ENCODE measurements at regions not wholly inside any gene's neighbourhood (a gene's known extent, or its start where the extent isn't known, plus 50 kb on each side); places are given as distances from the start of the nearest gene placed in this dataset.

DNA sequence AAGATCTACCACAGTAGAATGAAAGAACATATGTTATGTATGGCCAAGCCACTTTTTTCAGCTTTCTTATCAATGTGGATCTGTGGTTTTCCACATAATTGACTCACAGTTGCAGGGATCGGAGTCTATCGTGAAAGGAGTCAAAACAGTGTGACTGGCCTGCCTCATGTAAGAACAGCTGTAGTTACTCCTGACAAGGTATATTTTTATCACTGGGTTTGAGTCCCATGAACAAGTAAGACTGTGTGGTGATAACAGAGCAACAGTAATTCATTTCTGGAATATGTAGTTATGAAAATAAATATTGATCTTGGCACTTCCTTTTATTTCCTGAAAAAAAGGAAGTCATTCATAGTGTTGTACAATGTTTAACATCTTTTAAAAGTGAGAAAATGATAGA is 416.6 kb downstream of the KLF12 start:
- no peak overlapping the region for H3K4me3 ChIP-seq (ENCODE audit: control insufficient read depth, low read depth, low read length)
- no peak for TF ChIP-seq CTCF (IDR thresholded peaks at IDR 0.05; ENCODE audit: control insufficient read depth, insufficient read depth, low read depth, low read length, missing control alignments)
- DNase-seq (ENCODE audit: low read depth), result no peak

- H3K4me3 ChIP-seq (ENCODE audit: control insufficient read depth, low read depth, low read length), result no peak overlapping the region
- TF ChIP-seq CTCF (IDR thresholded peaks at IDR 0.05; ENCODE audit: control insufficient read depth, insufficient read depth, low read depth, low read length, missing control alignments), result no peak
- DNase-seq (ENCODE audit: low read depth), result no peak
Measured at GRCh38 chr13:73715911-73716510, 418.2 kb downstream of the KLF12 start.

DNA sequence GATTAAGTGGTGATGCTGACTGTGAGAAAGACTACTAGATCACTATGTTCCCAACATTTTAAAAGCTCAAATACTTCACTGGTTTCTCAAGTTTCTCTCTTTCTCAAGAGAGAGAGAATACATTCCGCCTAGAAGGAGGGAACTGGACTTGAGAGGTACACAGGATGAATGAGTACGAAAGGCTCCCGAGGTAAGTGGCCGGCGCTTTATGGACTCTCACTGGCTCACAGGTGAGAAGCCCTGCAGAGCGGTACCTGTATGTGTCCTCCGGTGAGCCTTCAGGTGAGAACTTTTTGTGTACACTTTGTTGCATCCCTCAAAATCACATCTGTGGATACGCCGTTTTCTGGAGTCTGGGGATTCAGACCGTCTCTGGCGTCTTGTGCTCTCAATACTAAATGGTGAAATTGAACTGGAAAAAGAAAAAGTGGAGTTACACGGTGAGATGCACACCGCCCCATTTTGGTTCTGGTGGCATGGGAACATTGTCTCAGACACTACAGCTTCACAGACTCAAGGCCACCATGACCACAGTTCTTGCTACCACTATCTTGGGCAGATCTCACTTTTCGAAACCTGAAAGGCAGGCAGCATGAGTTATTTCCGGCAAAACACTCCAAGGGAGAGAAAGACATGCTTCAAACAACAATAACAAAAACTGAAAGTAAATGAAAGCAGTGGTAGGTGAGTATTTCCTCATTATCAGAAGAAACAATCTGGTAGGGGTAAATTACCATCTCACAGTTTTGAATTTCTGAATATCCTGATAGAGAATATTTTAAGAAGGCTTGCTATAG is 418.9 kb downstream of the KLF12 start:
- no peak overlapping the region for H3K4me3 ChIP-seq (ENCODE audit: control insufficient read depth, low read depth, low read length)
- DNase-seq (ENCODE audit: low read depth), result no peak
- no peak for TF ChIP-seq CTCF (IDR thresholded peaks at IDR 0.05; ENCODE audit: control insufficient read depth, insufficient read depth, low read depth, low read length, missing control alignments)

DNA sequence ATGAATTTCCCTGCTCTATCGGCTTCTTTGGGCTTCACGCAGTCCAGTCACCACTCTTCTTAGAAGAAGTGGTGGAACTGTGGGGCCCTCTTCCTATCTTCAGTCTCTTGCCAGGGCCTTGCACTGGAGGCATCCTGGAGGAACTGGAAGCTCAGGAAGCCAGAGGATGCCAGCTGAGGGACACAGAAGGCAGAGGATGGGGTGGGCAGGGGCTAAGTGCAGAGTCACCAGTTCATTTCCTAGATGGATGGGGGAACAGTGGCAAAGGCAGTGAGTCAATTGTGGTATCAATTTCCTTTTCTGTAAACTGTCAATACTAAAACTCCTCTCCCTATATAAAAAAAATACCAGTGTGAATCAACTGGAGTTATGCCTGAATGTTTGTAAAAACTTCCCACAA is 419.7 kb downstream of the KLF12 start:
- no peak for TF ChIP-seq CTCF (IDR thresholded peaks at IDR 0.05; ENCODE audit: control insufficient read depth, insufficient read depth, low read depth, low read length, missing control alignments)
- no peak overlapping the region for H3K4me3 ChIP-seq (ENCODE audit: control insufficient read depth, low read depth, low read length)
- no peak for DNase-seq (ENCODE audit: low read depth)

DNA sequence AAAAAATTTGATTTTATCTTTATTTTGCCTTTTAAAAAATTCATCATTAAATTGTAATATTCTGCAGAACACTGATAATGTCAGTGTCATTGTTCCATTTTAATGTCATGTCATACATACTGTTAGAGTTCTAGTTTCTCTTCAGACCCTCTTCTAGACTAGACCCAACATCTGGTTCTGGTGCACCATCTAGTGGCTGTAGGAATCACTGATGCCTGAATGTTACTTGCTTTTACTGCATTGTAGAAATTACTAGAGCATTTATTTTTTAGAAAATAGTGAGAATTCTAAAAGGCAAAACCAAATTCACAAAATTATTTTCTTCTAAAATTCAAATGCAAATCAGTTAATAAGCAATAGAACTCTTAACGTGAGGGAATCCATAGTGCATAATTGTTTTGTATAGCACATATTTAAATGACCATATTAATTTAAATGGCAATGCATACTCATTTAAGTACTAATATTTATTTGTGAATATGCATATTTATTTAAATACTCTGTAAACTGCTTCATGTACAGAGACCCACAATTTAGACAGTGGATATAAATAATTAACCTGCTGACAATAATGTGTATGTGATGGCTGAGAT is 425.7 kb downstream of the KLF12 start:
- peak; percentile 20 for DNase-seq (ENCODE audit: low read depth)
- TF ChIP-seq CTCF (IDR thresholded peaks at IDR 0.05; ENCODE audit: control insufficient read depth, insufficient read depth, low read depth, low read length, missing control alignments), result peak; percentile 79
- H3K4me3 ChIP-seq (ENCODE audit: control insufficient read depth, low read depth, low read length), result no peak overlapping the region

DNA sequence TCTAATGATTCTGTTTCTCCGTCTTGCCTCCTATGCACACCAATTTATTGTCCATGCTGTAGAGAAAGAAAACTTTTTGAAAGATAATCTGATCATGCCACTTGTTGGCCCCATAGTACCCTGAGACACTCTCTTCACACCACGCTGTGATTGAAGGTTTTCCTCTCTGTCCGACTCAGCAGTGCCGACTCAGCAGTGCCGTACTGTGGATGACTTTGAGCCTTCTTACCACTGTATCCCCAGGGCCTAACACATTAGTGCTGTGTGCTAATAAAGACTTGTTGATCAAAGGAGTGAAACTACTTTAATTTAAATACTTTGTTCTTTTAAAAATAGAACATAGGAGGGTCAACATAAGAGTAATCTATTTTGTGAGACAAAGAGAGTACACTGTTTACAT is 429.6 kb downstream of the KLF12 start:
- TF ChIP-seq CTCF (IDR thresholded peaks at IDR 0.05; ENCODE audit: control insufficient read depth, insufficient read depth, low read depth, low read length, missing control alignments), result no peak
- no peak overlapping the region for H3K4me3 ChIP-seq (ENCODE audit: control insufficient read depth, low read depth, low read length)
- DNase-seq (ENCODE audit: low read depth), result no peak
